ENCODE measurements at regions not wholly inside any gene's neighbourhood (a gene's known extent, or its start where the extent isn't known, plus 50 kb on each side); places are given as distances from the start of the nearest gene placed in this dataset.

- no peaks in the 10 kb centered on the region for H3K27me3 ChIP-seq (ENCODE audit: insufficient read depth, low read length)
- H3K4me3 ChIP-seq (ENCODE audit: low read length in 2 of 2), result no peak overlapping the region
- H3K27ac ChIP-seq (ENCODE audit: low read depth, low read length), result no peak overlapping the region
- Mint-ChIP-seq H3K9me3 (peaks cover 0 to 2% (median 0%) of the 10 kb centered on the region in 8 donors), H3K4me1 (no peaks in the 10 kb centered on the region), H3K36me3 (no peaks in the 10 kb centered on the region), H3K27me3 (no peaks in the 10 kb centered on the region), H3K27ac (no peak overlapping the region), H3K4me3 (no peak overlapping the region)
- intact Hi-C loops (cut with micrococcal nuclease), result no loop called here
- H3K36me3 ChIP-seq (ENCODE audit: insufficient read depth, low read length), result no peaks in the 10 kb centered on the region
- ChIA-PET POLR2A (ENCODE audit: partially characterized antibody) (no interaction called here), CTCF (ENCODE audit: partially characterized antibody) (no interaction called here)
- no peaks in the 10 kb centered on the region for H3K9me3 ChIP-seq (ENCODE audit: control insufficient read depth in 1 of 2, low read length in 2 of 2)
- no peaks in the 10 kb centered on the region for H3K4me1 ChIP-seq (ENCODE audit: insufficient read depth, low read length)
- DNase-seq, result no peak
These were observed 290.0 kb upstream of the SHH start for GRCh38 chr7:156102267-156102666.

DNA sequence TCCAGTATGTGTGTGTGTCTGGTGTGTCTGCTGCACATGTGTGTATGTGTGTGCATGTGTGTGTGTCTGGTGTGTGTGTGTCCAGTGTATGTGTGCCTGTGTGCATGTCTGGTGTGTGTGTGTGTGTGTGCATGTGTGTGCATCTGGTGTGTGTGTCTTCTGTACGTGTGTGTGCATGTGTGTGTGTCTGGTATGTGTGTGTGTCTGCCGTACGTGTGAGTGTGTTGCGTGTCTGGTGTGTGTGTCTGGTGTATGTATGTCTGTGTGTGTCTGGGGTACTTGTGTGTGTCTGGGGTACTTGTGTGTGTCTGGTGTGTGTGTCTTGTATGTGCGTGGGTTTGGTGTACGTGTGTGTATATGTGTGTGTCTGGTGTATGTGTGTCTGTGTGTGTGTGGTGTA is 289.1 kb upstream of the SHH start:
- peaks cover 0 to 2% (median 0%) of the 10 kb centered on the region in 4 donors for H3K4me1 Mint-ChIP-seq
- Histone ChIP-seq H3K36me3 (ENCODE audit: insufficient read depth, low read length) (no peaks in the 10 kb centered on the region), H3K27ac (ENCODE audit: low read depth, low read length) (no peak overlapping the region), H3K9me3 (ENCODE audit: control insufficient read depth in 1 of 2, low read length in 2 of 2) (no peaks in the 10 kb centered on the region), H3K4me3 (ENCODE audit: low read length in 2 of 2) (no peak overlapping the region), H3K27me3 (ENCODE audit: insufficient read depth, low read length) (no peaks in the 10 kb centered on the region), H3K4me1 (ENCODE audit: insufficient read depth, low read length) (no peaks in the 10 kb centered on the region)
- H3K4me3 Mint-ChIP-seq, result no peak overlapping the region
- ChIA-PET POLR2A (ENCODE audit: partially characterized antibody) (no interaction called here), CTCF (ENCODE audit: partially characterized antibody) (no interaction called here)
- no peak overlapping the region for H3K27ac Mint-ChIP-seq
- no peaks in the 10 kb centered on the region for H3K36me3 Mint-ChIP-seq
- H3K9me3 Mint-ChIP-seq, result peaks cover 0 to 2% (median 0%) of the 10 kb centered on the region in 8 donors
- no peak for DNase-seq
- H3K27me3 Mint-ChIP-seq, result peaks cover 0 to 2% of the 10 kb centered on the region in 2 donors
- intact Hi-C loops (cut with micrococcal nuclease), result no loop called here

- no peak overlapping the region for H3K4me3 ChIP-seq (ENCODE audit: low read length in 2 of 2)
- H3K9me3 Mint-ChIP-seq, result peaks cover 0 to 2% (median 0%) of the 10 kb centered on the region in 8 donors
- H3K36me3 ChIP-seq (ENCODE audit: insufficient read depth, low read length), result no peaks in the 10 kb centered on the region
- no peaks in the 10 kb centered on the region for H3K36me3 Mint-ChIP-seq
- no peak overlapping the region for H3K27ac ChIP-seq (ENCODE audit: low read depth, low read length)
- intact Hi-C loops (cut with micrococcal nuclease), result no loop called here
- no peak overlapping the region for H3K27ac Mint-ChIP-seq
- H3K27me3 ChIP-seq (ENCODE audit: insufficient read depth, low read length), result no peaks in the 10 kb centered on the region
- DNase-seq, result no peak
- peaks cover 0 to 2% of the 10 kb centered on the region in 2 donors for H3K27me3 Mint-ChIP-seq
- no peaks in the 10 kb centered on the region for H3K9me3 ChIP-seq (ENCODE audit: control insufficient read depth in 1 of 2, low read length in 2 of 2)
- H3K4me1 Mint-ChIP-seq, result peaks cover 0 to 4% (median 1%) of the 10 kb centered on the region in 4 donors
- POLR2A ChIA-PET (ENCODE audit: partially characterized antibody), result no interaction called here
- H3K4me1 ChIP-seq (ENCODE audit: insufficient read depth, low read length), result no peaks in the 10 kb centered on the region
- H3K4me3 Mint-ChIP-seq, result no peak overlapping the region
- CTCF ChIA-PET (ENCODE audit: partially characterized antibody), result no interaction called here
These were observed 287.8 kb upstream of the SHH start for GRCh38 chr7:156100086-156100485.

DNA sequence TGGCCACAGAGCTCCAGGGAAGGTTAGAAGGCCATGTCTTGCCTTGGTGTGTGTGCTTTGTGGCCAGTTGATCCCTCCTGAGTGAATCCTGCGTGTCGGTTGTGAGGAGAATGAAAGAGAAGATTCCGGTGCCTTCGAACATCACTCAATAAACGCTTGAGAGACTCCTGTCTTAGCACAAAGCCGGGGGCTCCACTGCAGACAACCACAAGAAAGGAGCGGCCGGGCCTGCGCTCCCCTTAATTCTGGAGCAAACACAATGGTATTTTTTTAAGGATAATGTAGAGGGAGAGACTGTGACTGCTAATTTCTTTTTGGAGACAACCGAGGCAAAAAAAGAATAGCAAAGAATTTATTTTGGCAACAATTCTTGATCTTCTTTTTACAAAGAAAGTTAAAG is 286.8 kb upstream of the SHH start:
- CTCF ChIA-PET (ENCODE audit: partially characterized antibody), result no interaction called here

GRCh38 chr7:156096771-156097538 is 284.7 kb upstream of the SHH start:
- Histone ChIP-seq H3K27ac (ENCODE audit: low read depth, low read length) (no peak overlapping the region), H3K4me3 (ENCODE audit: low read length in 2 of 2) (no peak overlapping the region), H3K27me3 (ENCODE audit: insufficient read depth, low read length) (no peaks in the 10 kb centered on the region), H3K36me3 (ENCODE audit: insufficient read depth, low read length) (no peaks in the 10 kb centered on the region), H3K4me1 (ENCODE audit: insufficient read depth, low read length) (no peaks in the 10 kb centered on the region), H3K9me3 (ENCODE audit: control insufficient read depth in 1 of 2, low read length in 2 of 2) (no peaks in the 10 kb centered on the region)
- intact Hi-C loops (cut with micrococcal nuclease), result no loop called here
- Mint-ChIP-seq H3K4me3 (no peak overlapping the region), H3K27ac (peak overlapping the region in 1 of 7 donors; percentile 3), H3K4me1 (peaks cover 0 to 4% (median 1%) of the 10 kb centered on the region in 4 donors), H3K36me3 (no peaks in the 10 kb centered on the region), H3K27me3 (peaks cover 2 to 5% of the 10 kb centered on the region in 2 donors), H3K9me3 (peaks cover 0 to 2% (median 0%) of the 10 kb centered on the region in 8 donors)
- DNase-seq, result no peak
- POLR2A ChIA-PET (ENCODE audit: partially characterized antibody), result no interaction called here
- CTCF ChIA-PET (ENCODE audit: partially characterized antibody), result no interaction called here

More for the DNA sequence above, 286.8 kb upstream of the SHH start:
- DNase-seq, result no peak
- Histone ChIP-seq H3K27me3 (ENCODE audit: insufficient read depth, low read length) (no peaks in the 10 kb centered on the region), H3K9me3 (ENCODE audit: control insufficient read depth in 1 of 2, low read length in 2 of 2) (no peaks in the 10 kb centered on the region), H3K27ac (ENCODE audit: low read depth, low read length) (no peak overlapping the region), H3K36me3 (ENCODE audit: insufficient read depth, low read length) (no peaks in the 10 kb centered on the region), H3K4me1 (ENCODE audit: insufficient read depth, low read length) (no peaks in the 10 kb centered on the region), H3K4me3 (ENCODE audit: low read length in 2 of 2) (no peak overlapping the region)
- Mint-ChIP-seq H3K36me3 (no peaks in the 10 kb centered on the region), H3K4me3 (no peak overlapping the region), H3K9me3 (peaks cover 0 to 2% (median 0%) of the 10 kb centered on the region in 8 donors), H3K4me1 (peaks cover 0 to 4% (median 1%) of the 10 kb centered on the region in 4 donors), H3K27me3 (peaks cover 0 to 2% of the 10 kb centered on the region in 2 donors), H3K27ac (no peak overlapping the region)
- intact Hi-C loops (cut with micrococcal nuclease), result no loop called here
- POLR2A ChIA-PET (ENCODE audit: partially characterized antibody), result no interaction called here

DNA sequence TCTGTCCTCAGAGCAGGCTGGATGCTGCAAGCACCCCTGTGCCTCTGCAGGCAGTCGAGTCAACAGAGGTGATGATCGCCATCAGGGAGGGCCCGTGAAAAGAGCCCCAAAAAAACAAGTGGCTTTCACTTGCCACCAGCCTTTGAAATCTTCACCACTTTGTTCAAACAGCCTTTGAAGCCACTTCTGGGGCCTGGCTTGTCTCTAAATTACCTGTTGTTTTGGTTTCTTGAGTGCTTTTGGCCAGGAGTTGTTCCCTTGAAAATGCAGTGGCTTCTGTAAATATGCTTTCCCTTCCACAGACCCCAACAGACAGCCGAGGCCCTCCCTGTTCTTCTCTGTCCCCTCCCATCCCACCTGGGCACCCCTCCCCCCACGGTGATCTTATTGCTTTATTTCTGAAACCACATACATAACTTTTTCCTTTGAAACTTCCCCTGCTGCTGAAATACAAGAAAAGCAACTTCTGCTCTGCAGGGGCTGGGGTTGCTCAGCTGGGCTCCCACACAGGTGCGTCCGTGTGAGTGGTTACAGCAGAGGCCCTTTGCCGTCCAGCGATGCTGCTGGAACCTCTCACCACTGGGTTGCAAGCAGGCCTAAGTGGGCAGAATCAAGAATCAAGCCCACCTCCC is 283.8 kb upstream of the SHH start:
- Mint-ChIP-seq H3K27ac (no peak overlapping the region), H3K36me3 (no peaks in the 10 kb centered on the region), H3K4me1 (peaks cover 0 to 4% (median 1%) of the 10 kb centered on the region in 4 donors), H3K9me3 (peaks cover 0 to 3% (median 0%) of the 10 kb centered on the region in 8 donors), H3K4me3 (no peak overlapping the region), H3K27me3 (peaks cover 2 to 5% of the 10 kb centered on the region in 2 donors)
- intact Hi-C loops (cut with micrococcal nuclease), result no loop called here
- ChIA-PET POLR2A (ENCODE audit: partially characterized antibody) (no interaction called here), CTCF (ENCODE audit: partially characterized antibody) (no interaction called here)
- H3K9me3 ChIP-seq (ENCODE audit: control insufficient read depth in 1 of 2, low read length in 2 of 2), result no peaks in the 10 kb centered on the region
- H3K4me3 ChIP-seq (ENCODE audit: low read length in 2 of 2), result no peak overlapping the region
- H3K4me1 ChIP-seq (ENCODE audit: insufficient read depth, low read length), result no peaks in the 10 kb centered on the region
- H3K27ac ChIP-seq (ENCODE audit: low read depth, low read length), result no peak overlapping the region
- DNase-seq, result no peak
- no peaks in the 10 kb centered on the region for H3K27me3 ChIP-seq (ENCODE audit: insufficient read depth, low read length)
- no peaks in the 10 kb centered on the region for H3K36me3 ChIP-seq (ENCODE audit: insufficient read depth, low read length)

- no peaks in the 10 kb centered on the region for H3K27me3 ChIP-seq (ENCODE audit: insufficient read depth, low read length)
- ChIA-PET CTCF (ENCODE audit: partially characterized antibody) (no interaction called here), POLR2A (ENCODE audit: partially characterized antibody) (no interaction called here)
- Mint-ChIP-seq H3K27ac (no peak overlapping the region), H3K4me3 (no peak overlapping the region), H3K9me3 (peaks cover 0 to 3% (median 0%) of the 10 kb centered on the region in 8 donors), H3K4me1 (peaks cover 0 to 4% (median 1%) of the 10 kb centered on the region in 4 donors), H3K36me3 (no peaks in the 10 kb centered on the region), H3K27me3 (peaks cover 2 to 5% of the 10 kb centered on the region in 2 donors)
- intact Hi-C loops (cut with micrococcal nuclease), result no loop called here
- no peaks in the 10 kb centered on the region for H3K36me3 ChIP-seq (ENCODE audit: insufficient read depth, low read length)
- H3K4me1 ChIP-seq (ENCODE audit: insufficient read depth, low read length), result no peaks in the 10 kb centered on the region
- H3K27ac ChIP-seq (ENCODE audit: low read depth, low read length), result no peak overlapping the region
- H3K9me3 ChIP-seq (ENCODE audit: control insufficient read depth in 1 of 2, low read length in 2 of 2), result no peaks in the 10 kb centered on the region
- H3K4me3 ChIP-seq (ENCODE audit: low read length in 2 of 2), result no peak overlapping the region
- DNase-seq, result no peak
These were observed 282.3 kb upstream of the SHH start for GRCh38 chr7:156094350-156095146.

Measured in CD4-positive, alpha-beta memory T cell (primary cell).